GM12891 (cell line): ENCODE measurements at regions not wholly inside any gene's neighbourhood (a gene's known extent, or its start where the extent isn't known, plus 50 kb on each side); places are given as distances from the start of the nearest gene placed in this dataset.

Experiments
- PAX5 ChIP-seq: IDR thresholded peaks from 2 replicates; pipeline ENCODE4 v1.6.1; 2011; ENCODE audit warnings: low read length, moderate library complexity, mild to moderate bottlenecking; ENCODE audit not compliant: insufficient read depth, severe bottlenecking
- POLR2A ChIP-seq: IDR thresholded peaks from 2 replicates; pipeline ENCODE4 v1.6.1; 2011; ENCODE audit warnings: low read depth, low read length, control low read depth
- POLR2AphosphoS5 ChIP-seq: IDR thresholded peaks from 2 replicates; pipeline ENCODE4 v1.6.1; 2011; ENCODE audit warnings: low read depth, low read length, control low read depth
- SPI1 ChIP-seq: IDR thresholded peaks from 2 replicates; pipeline ENCODE4 v1.6.1; 2011; ENCODE audit warnings: low read depth, low read length, control low read depth
- TAF1 ChIP-seq: IDR thresholded peaks from 2 replicates; pipeline ENCODE4 v1.6.1; 2011; ENCODE audit warnings: low read depth, low read length, control low read depth

DNA sequence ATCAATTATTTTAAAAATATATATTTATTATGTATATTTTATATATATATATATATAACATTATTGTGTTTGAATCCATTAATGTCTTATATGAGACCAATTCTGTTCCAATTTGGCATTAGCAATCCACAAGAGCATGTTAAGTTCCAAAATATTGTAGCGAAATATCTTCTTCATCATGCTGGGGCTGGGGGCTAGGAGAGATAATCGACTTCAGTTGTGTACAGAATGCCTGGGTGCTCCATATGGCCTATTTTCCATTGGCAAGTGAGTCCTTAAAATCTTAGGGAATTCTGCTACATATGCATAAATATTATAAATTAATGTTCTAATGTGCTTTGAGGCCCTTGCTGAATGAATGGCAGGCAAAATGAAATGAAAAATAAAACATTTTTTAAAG lies 117.7 kb downstream of the PCDH7 start:
- no peak for TF ChIP-seq PAX5
- no peak for TF ChIP-seq POLR2A
- TF ChIP-seq TAF1 = no peak
- no peak for TF ChIP-seq POLR2AphosphoS5
- no peak for TF ChIP-seq SPI1
